Limb (tissue), 2 donors: ENCODE measurements at regions not wholly inside any gene's neighbourhood (a gene's known extent, or its start where the extent isn't known, plus 50 kb on each side); places are given as distances from the start of the nearest gene placed in this dataset.
A peak's percentile ranks its signal among the peaks of the same experiment; 100 is the strongest.
"Not testable (repeated sequence)": the region's sequence is repeated elsewhere in the genome, so short reads cannot be mapped to it uniquely, and the experiment has no call there.

Experiments used
- DNase-seq, 2 donors: peaks; one replicate each; pipeline ENCODE4 v3.0.0-alpha.2; 2016; ENCODE audit errors: extremely low spot score in 2 of 2

DNA sequence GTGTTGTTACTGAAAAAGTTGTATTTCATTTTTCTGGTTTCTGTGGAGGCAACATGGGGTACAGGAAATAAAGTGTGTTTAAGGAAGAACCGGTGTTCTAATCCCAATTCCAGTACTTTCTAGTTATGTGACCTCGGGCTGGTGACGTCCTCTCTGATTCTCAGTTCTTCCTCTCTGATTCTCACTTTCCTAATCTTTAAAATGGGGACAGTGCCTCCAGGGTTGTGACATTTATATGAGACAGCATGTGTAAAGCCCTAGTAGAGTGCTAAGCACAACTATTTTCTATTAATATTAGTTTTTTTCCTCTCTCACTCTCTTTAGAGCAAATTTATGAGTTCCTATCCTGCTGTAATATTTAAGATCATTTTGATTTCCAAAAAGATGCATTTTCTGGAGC lies 50.9 kb upstream of the PTPDC1 start:
- DNase-seq: no peak

DNA sequence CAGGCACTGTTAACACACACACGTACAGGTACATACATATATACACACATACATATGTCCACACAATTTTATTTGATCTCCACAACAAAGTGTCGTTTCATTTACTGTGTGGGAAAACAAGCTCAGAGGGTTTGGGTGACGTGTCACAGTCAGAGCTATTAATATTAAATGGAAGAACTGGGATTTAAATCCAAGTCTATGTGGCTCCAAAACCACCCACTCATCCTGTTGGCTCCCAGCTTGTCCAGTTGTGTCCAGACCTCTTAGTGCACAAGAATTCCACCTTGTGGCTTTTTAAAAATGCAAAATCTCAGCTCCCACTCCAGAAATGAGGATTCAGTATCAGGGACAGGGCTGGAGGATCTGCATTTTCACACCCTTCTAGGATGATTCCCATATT lies 52.3 kb upstream of the PTPDC1 start:
- DNase-seq: no peak

DNA sequence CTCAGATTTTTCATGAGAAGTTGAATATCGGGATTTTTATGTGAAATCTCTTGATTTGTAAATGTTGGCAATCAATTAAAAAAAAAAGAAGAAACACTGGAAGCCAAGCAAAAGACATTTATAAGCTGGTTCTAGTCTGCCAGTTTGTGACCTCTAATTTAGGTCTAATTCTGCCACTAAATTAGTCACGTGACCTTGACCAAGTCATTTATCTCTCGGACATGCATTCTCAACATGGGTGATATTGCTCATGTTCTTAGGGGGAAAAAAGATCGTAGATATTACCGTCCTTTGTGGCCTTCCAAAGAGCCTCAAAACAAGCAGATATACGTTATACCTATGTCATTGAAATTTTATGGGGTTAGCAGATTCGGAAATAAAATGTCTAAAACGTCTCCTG lies 52.9 kb upstream of the PTPDC1 start:
- no peak for DNase-seq

DNA sequence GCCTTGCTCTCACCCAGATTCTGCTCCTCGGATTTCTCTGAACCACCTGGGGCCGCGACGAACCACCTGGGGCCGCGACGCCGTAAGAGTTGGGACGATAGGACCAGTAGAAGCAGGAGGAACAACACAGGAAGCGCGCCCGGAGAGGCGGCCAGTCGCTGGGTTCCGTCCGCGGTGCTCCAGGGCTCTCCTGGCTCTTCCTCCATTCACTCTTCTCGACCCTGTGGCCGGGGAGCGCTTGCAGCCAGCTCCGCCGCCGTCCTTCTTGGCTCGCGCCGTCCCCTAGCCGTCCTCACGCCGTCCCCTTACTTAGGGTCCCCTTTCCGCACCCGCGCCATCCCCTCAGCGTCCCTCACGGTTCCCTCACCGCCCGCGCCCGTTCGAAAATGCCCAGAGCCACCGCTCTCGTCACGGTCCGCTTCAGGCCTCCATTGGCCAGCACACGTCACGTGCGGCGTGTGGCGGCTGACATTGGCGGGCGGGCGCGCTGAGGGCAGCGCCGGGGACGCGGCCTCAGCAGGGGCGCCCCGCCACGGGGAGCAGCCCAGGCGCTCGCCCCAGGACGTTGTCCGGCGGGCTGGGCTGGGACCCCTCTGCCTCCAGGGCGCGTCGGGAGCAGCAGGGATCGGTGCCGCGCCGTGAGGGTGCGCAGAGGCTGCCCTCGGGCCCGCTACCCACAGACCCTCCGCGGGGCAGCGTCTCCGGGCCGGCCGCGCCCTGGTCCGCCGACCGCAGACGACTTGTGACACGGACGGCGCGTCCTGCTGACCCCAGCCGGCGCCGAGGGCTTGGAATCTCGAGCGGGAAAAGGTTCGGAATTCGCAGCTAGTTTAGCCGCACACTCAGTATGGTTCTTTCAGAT lies 53.7 kb upstream of the PTPDC1 start:
- DNase-seq: peak; percentile 79 to 92

DNA sequence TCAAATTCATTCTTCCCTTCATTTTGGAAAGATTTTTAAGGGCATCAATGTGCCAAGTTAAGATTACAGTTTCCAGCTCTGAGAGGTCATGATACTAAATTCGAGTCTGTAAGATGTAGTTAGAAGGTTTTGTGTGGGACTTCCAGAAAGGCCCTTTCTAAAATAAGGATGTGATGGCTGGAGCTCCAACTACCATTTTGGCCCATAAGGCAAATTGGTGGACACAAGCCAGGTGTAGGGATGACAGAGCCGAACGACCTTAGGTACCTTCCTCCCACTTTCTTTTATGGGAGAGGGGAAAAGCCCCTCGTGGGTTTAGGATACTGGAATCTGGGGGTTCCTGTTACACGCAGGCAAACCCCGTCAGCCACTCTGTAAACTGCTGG lies 54.3 kb upstream of the PTPDC1 start:
- DNase-seq: no peak

DNA sequence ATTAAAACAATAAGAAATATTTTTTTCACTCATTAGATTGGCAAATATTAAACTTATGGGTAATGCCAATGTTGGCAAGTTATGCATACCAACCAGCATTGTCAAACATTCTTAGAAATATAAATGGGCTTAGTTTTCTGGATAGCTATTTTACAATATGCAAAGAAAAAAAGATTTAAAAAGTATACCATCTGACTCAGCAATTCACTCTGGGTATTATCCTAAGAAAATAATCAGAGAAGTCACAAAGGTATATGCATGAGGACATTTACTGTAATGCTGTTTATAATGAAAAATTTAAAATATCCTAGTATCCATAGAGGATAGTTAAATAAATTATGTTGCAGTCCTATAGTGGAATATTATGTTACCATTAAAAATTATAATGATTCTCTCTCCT lies 57.4 kb upstream of the PTPDC1 start:
- no peak for DNase-seq

DNA sequence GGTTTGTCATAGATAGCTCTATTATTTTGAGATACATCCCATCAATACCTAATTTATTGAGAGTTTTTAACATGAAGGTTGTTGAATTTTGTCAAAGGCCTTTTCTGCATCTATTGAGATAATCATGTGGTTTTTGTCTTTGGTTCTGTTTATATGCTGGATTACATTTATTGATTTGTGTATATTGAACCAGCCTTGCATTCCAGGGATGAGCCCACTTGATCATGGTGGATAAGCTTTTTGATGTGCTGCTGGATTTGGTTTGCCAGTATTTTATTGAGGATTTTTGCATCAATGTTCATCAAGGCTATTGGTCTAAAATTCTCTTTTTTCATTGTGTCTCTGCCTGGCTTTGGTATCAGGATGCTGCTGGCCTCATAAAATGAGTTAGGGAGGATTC lies 61.8 kb upstream of the PTPDC1 start:
- DNase-seq: not testable (repeated sequence)

DNA sequence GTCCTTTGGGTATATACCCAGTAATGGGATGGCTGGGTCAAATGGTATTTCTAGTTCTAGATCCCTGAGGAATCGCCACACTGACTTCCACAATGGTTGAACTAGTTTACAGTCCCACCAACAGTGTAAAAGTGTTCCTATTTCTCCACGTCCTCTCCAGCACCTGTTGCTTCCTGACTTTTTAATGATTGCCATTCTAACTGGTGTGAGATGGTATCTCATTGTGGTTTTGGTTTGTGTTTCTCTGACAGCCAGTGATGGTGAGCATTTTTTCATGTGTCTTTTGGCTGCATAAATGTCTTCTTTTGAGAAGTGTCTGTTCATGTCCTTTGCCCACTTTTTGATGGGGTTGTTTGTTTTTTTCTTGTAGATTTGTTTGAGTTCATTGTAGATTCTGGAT lies 63.4 kb upstream of the PTPDC1 start:
- not testable (repeated sequence) for DNase-seq

DNA sequence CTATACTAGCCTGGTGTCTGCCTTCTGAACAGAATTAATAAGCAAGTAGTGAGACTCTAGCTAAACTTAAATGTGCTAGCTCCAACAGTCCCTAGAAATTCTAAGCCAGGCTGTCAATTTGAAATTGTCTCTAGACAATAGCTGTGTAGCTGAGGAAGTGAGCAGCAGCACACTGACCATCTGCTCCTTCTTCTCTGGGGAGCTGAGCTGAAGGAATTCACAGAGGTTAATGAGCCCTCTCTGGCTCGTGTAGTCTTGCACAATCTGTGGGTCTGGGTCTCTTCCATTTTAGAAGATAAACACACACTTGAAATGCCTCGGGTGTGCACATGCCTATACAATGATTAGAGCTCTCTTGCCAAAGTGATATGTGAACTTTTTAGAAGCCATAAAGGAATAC lies 63.5 kb upstream of the BARX1 start:
- DNase-seq: no peak

DNA sequence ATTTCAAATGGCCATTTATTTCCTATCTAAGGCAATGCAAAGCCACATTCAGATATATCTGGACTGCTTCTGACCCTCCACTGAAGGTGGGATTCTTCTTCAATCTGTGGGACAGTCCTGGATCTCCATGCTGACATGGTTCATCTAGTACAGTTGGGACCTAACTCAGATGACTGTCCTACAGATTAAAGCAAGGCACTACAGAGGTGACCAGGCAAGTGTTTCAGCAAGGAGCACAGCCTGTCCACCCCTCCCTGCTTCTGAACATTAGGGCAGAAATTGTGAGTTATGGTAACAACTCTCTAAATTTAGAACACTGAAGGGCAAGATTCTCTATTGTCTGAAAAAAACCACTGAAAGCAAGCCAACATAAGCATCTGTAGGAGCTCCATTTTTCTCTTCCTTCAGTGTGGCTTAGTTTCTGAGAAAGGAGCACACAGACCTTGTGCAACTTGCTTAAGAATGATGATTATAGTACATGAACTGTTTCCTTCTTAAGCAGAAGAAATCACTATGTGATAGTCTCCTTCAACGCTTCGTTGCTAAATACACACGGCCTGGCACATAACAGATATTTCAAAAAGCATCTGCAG lies 62.9 kb upstream of the BARX1 start:
- DNase-seq: no peak

DNA sequence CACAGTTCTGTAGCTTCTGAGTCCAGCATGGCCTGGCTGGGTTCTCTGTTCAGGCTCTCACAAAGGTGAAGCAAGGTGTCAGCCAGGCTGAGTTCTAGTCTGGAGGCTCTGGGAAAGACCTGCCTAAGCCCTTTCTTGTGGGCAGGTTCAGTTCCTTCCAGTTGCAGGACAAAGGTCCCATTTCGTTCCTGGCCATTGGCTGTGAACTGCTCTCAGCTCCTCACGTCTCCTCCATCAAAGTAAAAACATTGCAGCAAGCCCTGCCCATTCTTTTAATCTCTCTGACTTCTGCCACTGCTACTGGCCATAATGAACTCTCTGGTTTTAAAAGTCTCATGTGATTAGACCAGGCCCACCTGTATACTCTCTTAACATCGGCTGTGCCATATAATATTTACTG lies 61.6 kb upstream of the BARX1 start:
- DNase-seq: no peak

DNA sequence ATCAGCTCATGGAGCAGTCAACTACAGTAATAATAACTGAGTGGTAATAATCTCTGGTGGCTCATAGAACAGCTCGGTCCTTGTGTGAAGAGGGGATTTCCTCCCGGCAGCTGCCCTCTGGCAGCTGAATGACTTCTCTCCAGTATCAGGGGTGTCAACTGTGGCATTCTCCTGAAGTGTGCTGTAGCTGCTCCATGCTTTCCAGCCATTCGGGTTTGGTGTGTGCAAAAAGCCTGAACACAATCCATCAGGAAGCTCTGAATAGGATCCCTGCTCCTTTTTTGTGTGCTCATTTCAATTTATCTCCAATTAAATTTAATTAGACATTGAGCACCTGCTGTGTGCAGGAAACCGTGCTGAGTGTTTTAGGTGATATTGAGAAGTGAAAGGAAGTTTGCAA lies 59.8 kb upstream of the BARX1 start:
- no peak for DNase-seq

DNA sequence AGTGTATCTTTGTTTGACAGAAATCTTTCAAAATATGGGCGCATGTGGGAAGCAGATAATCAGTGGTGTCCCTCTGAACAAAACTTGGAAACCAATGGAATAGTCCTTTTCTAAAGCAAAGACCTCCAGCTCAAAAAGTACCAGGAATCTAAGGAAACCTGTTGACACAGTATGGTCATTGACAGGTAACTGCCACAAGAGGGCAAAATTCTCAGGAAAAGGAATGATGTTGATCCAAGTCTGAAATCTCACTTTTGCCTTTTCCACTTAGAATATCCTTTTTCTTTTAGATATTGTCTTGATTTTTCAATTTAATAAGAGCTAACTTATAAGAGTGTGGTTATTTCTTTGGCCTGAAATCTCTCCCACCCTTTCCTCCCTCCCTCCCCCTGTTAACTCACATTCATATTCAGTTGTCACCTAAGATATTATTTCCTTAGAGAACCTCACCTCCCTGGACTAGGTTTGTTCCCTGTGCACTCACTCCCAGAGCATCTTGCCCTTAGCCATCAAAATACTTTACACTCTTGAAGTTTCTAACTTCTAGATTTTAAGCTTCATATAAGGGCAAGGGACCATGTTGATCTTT lies 59.0 kb upstream of the BARX1 start:
- DNase-seq: peak in 1 of 2 donors; percentile 60

DNA sequence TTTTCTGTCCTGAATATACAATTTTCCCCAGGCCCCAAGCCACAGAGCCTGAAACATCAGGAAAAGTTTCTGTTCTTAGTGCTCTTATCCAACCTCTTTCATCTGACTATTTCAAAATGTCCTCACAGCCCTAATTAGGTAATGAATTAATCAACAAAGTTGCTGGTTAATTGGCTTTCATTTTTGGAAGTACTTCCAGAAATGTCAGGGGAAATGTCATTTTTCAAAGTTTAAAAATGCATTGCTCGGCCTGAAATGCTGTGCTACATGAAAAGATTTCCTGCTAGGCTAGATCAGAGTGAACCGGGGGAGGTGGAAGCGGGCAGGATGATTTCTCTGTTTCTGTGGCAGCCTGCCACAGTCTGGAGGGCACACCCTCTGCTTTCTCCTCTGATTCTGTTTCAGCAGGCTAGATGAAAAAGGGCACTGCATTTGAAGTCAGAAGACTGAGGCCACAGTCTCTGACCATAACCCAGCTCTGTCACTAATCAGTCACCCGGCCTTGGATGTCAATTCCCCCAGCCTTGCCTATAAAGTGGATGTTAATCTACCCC lies 55.9 kb upstream of the BARX1 start:
- no peak for DNase-seq

DNA sequence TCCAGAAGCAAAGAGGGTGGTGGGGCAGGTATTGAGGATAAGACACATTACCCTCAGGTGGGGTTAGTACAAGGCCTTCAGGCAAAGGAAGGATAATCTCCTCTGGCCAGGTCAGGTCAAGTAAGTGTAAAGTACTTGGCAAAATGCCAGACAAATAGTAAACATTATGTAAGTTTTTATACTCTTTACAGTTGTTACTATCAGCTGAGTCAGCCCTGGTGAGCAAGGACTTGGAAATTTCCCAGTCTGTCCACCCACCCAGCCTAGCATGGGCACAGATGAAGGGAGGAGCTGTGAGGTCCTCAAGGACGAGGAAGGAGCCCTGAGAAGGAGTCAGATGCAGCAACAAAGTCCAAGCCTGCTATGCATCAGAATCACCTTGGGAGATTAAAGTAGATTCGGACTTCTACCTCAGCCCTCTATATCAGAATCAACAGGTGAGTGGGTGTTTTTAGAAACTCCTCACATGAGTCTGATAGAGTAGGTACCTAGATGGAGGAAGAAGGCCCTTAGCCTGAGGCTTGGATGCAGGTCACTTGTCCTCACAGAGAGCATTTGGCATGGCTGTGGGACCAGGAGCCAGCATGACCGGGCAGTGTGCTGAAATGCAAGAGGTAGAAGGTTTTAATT lies 50.2 kb upstream of the BARX1 start:
- no peak for DNase-seq
